ENCODE measurements at regions not wholly inside any gene's neighbourhood (a gene's known extent, or its start where the extent isn't known, plus 50 kb on each side); places are given as distances from the start of the nearest gene placed in this dataset.

- DNase-seq: no peak
Measured at GRCh38 chr5:2220741-2221140, 338.0 kb upstream of the IRX4 start.

GRCh38 chr5:2219149-2219776 lies 336.5 kb upstream of the IRX4 start:
- DNase-seq: no peak

GRCh38 chr5:2217219-2217618 lies 334.5 kb upstream of the IRX4 start:
- DNase-seq: no peak

GRCh38 chr5:2214910-2215590 lies 332.3 kb upstream of the IRX4 start:
- no peak for DNase-seq

GRCh38 chr5:2213121-2213730 lies 330.5 kb upstream of the IRX4 start:
- DNase-seq: no peak

- DNase-seq: no peak
Measured at GRCh38 chr5:2212481-2212880, 329.8 kb upstream of the IRX4 start.

GRCh38 chr5:2208239-2208544 lies 325.5 kb upstream of the IRX4 start:
- no peak for DNase-seq

- no peak for DNase-seq
Measured at GRCh38 chr5:2207416-2208238, 324.9 kb upstream of the IRX4 start.

GRCh38 chr5:2207109-2207399 lies 324.3 kb upstream of the IRX4 start:
- no peak for DNase-seq

- no peak for DNase-seq
Measured at GRCh38 chr5:2206293-2207108, 323.8 kb upstream of the IRX4 start.

GRCh38 chr5:2205596-2206226 lies 323.0 kb upstream of the IRX4 start:
- DNase-seq: no peak

- DNase-seq: no peak
Measured at GRCh38 chr5:2205185-2205585, 322.5 kb upstream of the IRX4 start.

GRCh38 chr5:2204366-2205184 lies 321.9 kb upstream of the IRX4 start:
- no peak for DNase-seq

GRCh38 chr5:2203774-2204173 lies 321.0 kb upstream of the IRX4 start:
- DNase-seq: no peak

GRCh38 chr5:2201832-2202231 lies 319.1 kb upstream of the IRX4 start:
- DNase-seq: no peak

GRCh38 chr5:2201421-2201820 lies 318.7 kb upstream of the IRX4 start:
- DNase-seq: no peak

- no peak for DNase-seq
Measured at GRCh38 chr5:2201011-2201410, 318.3 kb upstream of the IRX4 start.

GRCh38 chr5:2200261-2200950 lies 317.7 kb upstream of the IRX4 start:
- no peak for DNase-seq

- DNase-seq: no peak
Measured at GRCh38 chr5:2199697-2200096, 317.0 kb upstream of the IRX4 start.

GRCh38 chr5:2196989-2197619 lies 314.4 kb upstream of the IRX4 start:
- DNase-seq: no peak

GRCh38 chr5:2196416-2196815 lies 313.7 kb upstream of the IRX4 start:
- no peak for DNase-seq

Data from activated CD4-positive, CD25-positive, alpha-beta regulatory T cell (primary cell).